ENCODE measurements at regions not wholly inside any gene's neighbourhood (a gene's known extent, or its start where the extent isn't known, plus 50 kb on each side); places are given as distances from the start of the nearest gene placed in this dataset.

DNA sequence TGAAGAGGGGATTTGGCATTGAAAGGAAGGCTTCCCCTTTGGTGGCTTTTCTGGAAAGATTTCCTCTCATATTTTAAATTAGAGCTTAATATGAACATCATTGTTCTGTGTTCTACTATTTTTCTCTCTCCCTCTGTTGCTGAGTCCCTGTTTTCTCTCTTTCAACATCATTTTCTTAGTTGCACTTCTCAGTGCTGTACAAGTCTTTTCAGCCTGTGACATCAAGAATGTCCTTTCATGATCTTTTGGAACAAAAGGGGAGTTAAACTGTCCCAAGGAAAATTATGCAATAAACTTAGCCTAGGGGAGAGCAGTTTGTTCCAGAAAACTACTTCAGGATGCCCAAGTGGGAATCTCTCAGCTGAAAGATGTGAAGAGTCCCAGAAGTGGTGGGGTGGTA is 325.1 kb downstream of the IL20RB start:
- Mint-ChIP-seq H3K27me3 (no peaks in the 10 kb centered on the region), H3K4me3 (no peak overlapping the region), H3K9me3 (no peaks in the 10 kb centered on the region), H3K36me3 (ENCODE audit: low read depth) (no peaks in the 10 kb centered on the region), H3K4me1 (no peaks in the 10 kb centered on the region), H3K27ac (no peak overlapping the region)
- no peak for ATAC-seq (replicated peaks)

- Mint-ChIP-seq H3K36me3 (ENCODE audit: low read depth) (no peaks in the 10 kb centered on the region), H3K4me3 (no peak overlapping the region), H3K27me3 (peaks cover 8% of the 10 kb centered on the region), H3K9me3 (no peaks in the 10 kb centered on the region), H3K27ac (no peak overlapping the region), H3K4me1 (no peaks in the 10 kb centered on the region)
- ATAC-seq (replicated peaks), result no peak
Measured at GRCh38 chr3:137285924-137286323, 328.1 kb downstream of the IL20RB start.

DNA sequence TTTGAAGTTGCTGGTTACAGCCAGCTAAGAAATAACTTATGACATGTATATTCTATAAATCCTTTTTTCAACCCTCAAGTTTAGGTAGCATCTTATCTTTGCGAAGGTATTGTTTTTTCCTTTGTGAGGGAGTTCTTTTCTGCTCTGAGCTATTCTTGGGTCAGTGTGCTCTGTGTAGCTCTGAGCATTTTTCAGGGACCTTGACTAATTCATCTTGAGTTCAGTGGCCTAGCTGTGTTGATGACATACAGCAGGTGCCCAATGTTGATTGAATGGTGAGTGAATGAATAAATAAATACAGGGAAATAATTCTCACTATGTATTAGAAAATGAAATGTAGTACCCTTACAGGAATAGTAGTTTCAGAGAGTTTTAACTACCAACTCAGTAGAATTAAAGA is 335.3 kb downstream of the IL20RB start:
- Mint-ChIP-seq H3K9me3 (no peaks in the 10 kb centered on the region), H3K27me3 (peaks cover 13% of the 10 kb centered on the region), H3K4me1 (no peaks in the 10 kb centered on the region), H3K36me3 (ENCODE audit: low read depth) (no peaks in the 10 kb centered on the region), H3K4me3 (no peak overlapping the region), H3K27ac (no peak overlapping the region)
- ATAC-seq (replicated peaks), result no peak

DNA sequence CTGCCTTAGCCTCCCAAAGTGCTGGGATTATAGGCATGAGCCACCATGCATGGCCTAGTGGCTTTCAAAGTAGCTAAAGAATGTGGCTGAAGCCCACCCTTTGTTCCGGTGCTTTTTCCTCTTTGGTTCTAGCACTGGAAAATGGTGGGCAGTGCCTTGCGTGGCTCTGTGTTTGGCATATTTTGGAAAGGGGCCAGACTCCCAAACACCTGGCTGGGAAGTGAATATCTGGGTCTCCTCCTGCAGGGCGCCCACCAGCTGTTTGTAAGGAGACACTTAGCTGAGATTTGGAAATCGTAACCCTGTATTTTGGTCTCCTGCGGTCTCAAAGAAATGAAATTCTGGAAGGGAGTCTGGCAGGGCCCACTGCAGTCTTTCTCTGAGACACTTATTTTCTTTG is 336.4 kb downstream of the IL20RB start:
- Mint-ChIP-seq H3K9me3 (no peaks in the 10 kb centered on the region), H3K27me3 (peaks cover 10% of the 10 kb centered on the region), H3K4me1 (no peaks in the 10 kb centered on the region), H3K4me3 (no peak overlapping the region), H3K36me3 (ENCODE audit: low read depth) (no peaks in the 10 kb centered on the region), H3K27ac (no peak overlapping the region)
- ATAC-seq (replicated peaks), result no peak

DNA sequence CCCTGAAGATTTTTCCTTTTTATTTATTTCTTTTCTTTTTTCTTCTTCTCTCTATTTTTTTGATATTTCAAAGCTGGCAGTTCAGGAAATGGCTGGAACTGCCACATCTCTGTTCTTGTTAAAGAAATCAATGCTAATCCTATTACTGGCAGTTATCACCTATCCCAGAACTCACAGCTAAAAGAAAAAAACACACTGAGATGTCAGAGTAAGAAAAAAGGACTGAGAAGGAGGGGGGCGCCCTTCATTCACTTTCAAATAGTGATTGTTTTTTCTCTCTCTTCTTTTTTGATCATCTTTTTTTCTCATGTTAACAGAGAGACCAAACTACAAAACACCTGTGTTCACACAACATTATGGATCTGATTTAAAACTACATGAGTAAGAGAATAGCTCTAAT is 337.1 kb downstream of the IL20RB start:
- no peaks in the 10 kb centered on the region for H3K36me3 Mint-ChIP-seq (ENCODE audit: low read depth)
- H3K9me3 Mint-ChIP-seq, result no peaks in the 10 kb centered on the region
- no peak for ATAC-seq (replicated peaks)
- no peak overlapping the region for H3K27ac Mint-ChIP-seq
- no peak overlapping the region for H3K4me3 Mint-ChIP-seq
- peaks cover 10% of the 10 kb centered on the region for H3K27me3 Mint-ChIP-seq
- no peaks in the 10 kb centered on the region for H3K4me1 Mint-ChIP-seq

DNA sequence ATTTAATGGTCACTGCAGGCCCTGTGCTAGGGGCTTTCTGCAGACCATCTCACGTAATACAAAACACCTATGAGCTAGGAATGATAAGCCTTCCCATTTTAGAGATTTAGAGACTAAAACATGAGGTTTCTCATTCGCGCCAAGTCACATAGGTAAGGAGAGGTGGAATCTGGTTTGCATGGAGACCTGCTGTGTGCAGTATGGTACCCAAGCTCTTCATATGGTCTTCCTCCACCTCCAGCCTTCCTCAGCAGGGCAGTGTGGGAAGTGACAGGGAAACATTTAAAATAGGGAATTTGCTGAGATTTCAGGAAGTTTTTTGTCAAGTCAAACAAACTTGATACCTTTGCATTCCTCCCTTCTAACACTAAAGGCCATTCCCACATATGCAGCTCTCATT is 337.6 kb downstream of the IL20RB start:
- ATAC-seq (replicated peaks), result no peak
- Mint-ChIP-seq H3K36me3 (ENCODE audit: low read depth) (no peaks in the 10 kb centered on the region), H3K4me1 (no peaks in the 10 kb centered on the region), H3K27me3 (peaks cover 10% of the 10 kb centered on the region), H3K9me3 (no peaks in the 10 kb centered on the region), H3K4me3 (no peak overlapping the region), H3K27ac (no peak overlapping the region)

- no peak for ATAC-seq (replicated peaks)
- Mint-ChIP-seq H3K4me1 (no peaks in the 10 kb centered on the region), H3K36me3 (ENCODE audit: low read depth) (no peaks in the 10 kb centered on the region), H3K27ac (no peak overlapping the region), H3K4me3 (no peak overlapping the region), H3K27me3 (peaks cover 4% of the 10 kb centered on the region), H3K9me3 (no peaks in the 10 kb centered on the region)
Measured at GRCh38 chr3:137296116-137296515, 338.3 kb downstream of the IL20RB start.

DNA sequence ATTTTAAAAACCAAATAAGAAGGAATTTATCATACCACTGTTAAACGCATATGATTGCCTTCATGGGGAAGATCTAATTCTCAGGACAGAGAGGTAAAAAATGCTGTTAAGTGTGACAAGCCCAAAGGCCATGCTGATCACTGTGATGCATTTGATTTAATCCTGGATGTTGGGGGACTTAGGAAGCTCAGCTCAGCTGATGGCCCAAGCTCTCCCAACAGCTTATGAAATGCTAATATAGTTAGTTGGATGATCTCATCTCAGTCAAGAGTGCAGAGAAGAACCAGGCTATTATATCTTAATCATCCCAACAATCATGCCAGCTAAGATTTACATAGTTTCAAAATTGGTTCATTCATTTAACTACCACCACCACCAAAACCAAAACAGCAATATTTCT is 340.0 kb downstream of the IL20RB start:
- no peaks in the 10 kb centered on the region for H3K9me3 Mint-ChIP-seq
- no peak overlapping the region for H3K4me3 Mint-ChIP-seq
- no peak for ATAC-seq (replicated peaks)
- no peaks in the 10 kb centered on the region for H3K4me1 Mint-ChIP-seq
- H3K36me3 Mint-ChIP-seq (ENCODE audit: low read depth), result no peaks in the 10 kb centered on the region
- no peaks in the 10 kb centered on the region for H3K27me3 Mint-ChIP-seq
- H3K27ac Mint-ChIP-seq, result no peak overlapping the region

DNA sequence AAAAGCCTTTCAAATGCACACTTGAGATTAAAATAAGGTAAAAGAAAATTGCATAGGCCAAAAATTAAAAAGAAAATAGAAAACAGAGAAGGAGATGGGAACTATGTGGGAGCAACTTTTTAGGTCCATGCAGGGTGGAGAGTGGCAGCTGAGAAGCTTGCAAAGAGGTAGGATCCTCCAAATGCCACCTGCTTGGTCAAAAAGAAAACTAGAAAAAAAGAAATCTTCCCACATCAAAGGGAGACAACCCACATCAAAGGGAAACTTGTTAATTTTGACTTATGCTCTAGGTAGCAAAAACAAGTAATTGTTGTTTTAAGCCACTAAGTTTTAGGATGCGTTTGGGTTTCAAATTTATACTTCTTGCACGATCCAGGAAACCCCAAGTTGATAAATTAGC is 342.9 kb downstream of the IL20RB start:
- ATAC-seq (replicated peaks), result no peak
- Mint-ChIP-seq H3K4me3 (no peak overlapping the region), H3K27me3 (no peaks in the 10 kb centered on the region), H3K27ac (no peak overlapping the region), H3K4me1 (no peaks in the 10 kb centered on the region), H3K36me3 (ENCODE audit: low read depth) (no peaks in the 10 kb centered on the region), H3K9me3 (peaks cover 4% of the 10 kb centered on the region)

DNA sequence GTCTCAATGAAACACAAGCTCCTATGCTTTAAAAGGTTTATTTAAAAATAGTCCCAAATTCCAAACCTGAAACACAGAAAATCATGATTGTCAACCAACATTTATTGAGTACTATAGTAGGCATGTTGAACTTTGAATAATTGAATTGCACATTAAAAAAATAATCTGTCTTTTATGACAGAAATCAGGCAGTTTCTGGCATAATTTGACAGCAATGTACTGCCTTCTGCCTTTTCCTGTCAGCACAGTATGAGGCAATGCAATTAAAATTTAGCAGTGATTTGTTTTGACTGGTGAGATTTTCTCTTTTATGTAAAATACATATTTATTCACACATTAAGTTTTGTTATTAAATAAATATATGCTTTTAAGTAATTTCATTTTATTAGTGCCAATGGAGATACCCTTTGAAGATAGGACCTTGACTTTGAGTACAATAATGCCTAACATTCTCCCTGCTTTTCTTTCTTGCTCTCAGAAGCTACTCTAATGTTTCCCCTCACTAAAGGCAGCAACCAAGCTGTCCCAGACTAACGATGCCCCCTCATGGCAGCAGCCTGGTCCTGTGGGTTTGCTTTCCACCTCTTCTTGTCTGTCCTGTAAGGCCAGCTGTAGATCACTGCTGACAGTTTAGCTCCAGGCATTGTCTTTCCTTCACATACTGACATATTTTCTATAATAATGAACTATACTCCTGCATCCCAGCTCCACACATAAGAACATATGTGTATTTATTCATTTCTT is 346.7 kb downstream of the IL20RB start:
- H3K4me3 Mint-ChIP-seq, result no peak overlapping the region

DNA sequence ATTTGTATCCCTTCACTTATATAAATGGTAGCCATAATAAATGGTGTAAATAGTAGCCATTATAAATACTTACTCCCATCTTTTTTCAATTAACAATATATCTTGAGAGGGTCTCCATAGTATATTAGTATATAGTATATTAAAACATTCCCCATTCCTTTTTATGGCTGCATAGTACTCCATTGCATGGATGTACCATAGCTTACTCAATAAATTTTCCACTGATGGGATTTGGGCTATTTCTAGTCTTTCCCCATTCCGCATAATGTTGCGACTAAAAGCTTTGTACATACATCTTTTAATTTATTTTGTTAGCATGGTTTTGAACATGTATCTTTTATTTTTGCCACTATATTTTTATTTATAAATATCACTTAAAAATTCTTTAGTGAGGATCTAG is 366.3 kb downstream of the IL20RB start:
- Mint-ChIP-seq H3K27me3 (no peaks in the 10 kb centered on the region), H3K36me3 (ENCODE audit: low read depth) (no peaks in the 10 kb centered on the region), H3K4me3 (no peak overlapping the region), H3K9me3 (peaks cover 8% of the 10 kb centered on the region), H3K4me1 (no peaks in the 10 kb centered on the region), H3K27ac (no peak overlapping the region)
- no peak for ATAC-seq (replicated peaks)

More for the DNA sequence above, 346.7 kb downstream of the IL20RB start:
- H3K36me3 Mint-ChIP-seq (ENCODE audit: low read depth), result no peaks in the 10 kb centered on the region
- no peaks in the 10 kb centered on the region for H3K27me3 Mint-ChIP-seq
- no peak for ATAC-seq (replicated peaks)
- H3K4me1 Mint-ChIP-seq, result no peaks in the 10 kb centered on the region
- no peak overlapping the region for H3K27ac Mint-ChIP-seq
- peaks cover 4% of the 10 kb centered on the region for H3K9me3 Mint-ChIP-seq

- no peak overlapping the region for H3K4me3 Mint-ChIP-seq
- H3K27me3 Mint-ChIP-seq, result no peaks in the 10 kb centered on the region
- H3K27ac Mint-ChIP-seq, result no peak overlapping the region
- no peaks in the 10 kb centered on the region for H3K36me3 Mint-ChIP-seq (ENCODE audit: low read depth)
- no peaks in the 10 kb centered on the region for H3K4me1 Mint-ChIP-seq
- no peak for ATAC-seq (replicated peaks)
- H3K9me3 Mint-ChIP-seq, result peaks cover 13% of the 10 kb centered on the region
Measured at GRCh38 chr3:137325170-137325569, 367.4 kb downstream of the IL20RB start.

- H3K27me3 Mint-ChIP-seq, result no peaks in the 10 kb centered on the region
Measured at GRCh38 chr3:137325934-137326333, 368.2 kb downstream of the IL20RB start.

GRCh38 chr3:137329594-137329993 is 371.8 kb downstream of the IL20RB start:
- H3K27me3 Mint-ChIP-seq, result no peaks in the 10 kb centered on the region
- H3K4me3 Mint-ChIP-seq, result no peak overlapping the region
- H3K36me3 Mint-ChIP-seq (ENCODE audit: low read depth), result no peaks in the 10 kb centered on the region
- H3K9me3 Mint-ChIP-seq, result peaks cover 19% of the 10 kb centered on the region
- no peaks in the 10 kb centered on the region for H3K4me1 Mint-ChIP-seq
- no peak overlapping the region for H3K27ac Mint-ChIP-seq
- ATAC-seq (replicated peaks), result no peak

More at GRCh38 chr3:137325934-137326333, 368.2 kb downstream of the IL20RB start:
- no peak for ATAC-seq (replicated peaks)
- Mint-ChIP-seq H3K27ac (no peak overlapping the region), H3K4me1 (no peaks in the 10 kb centered on the region), H3K9me3 (peaks cover 14% of the 10 kb centered on the region), H3K4me3 (no peak overlapping the region), H3K36me3 (ENCODE audit: low read depth) (no peaks in the 10 kb centered on the region)

DNA sequence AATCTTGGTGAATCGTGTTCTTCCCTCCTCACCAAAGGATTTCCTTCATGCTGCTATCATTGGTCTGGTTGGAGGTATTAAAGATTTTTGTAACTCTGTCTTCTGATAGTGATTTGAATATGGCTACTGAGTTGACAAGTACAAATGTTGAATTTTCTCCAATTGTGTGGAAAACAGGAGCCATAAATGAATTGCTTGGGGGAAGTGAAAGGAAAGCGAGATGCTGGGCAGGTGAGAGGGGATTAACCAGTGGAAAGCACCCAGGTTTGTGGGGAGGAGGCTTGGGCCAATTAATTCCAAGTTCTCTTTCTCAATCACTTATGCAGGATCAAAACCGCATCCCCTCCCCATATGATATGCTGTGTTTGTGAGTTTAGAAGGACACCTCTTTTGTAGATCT is 372.5 kb downstream of the IL20RB start:
- Mint-ChIP-seq H3K9me3 (peaks cover 19% of the 10 kb centered on the region), H3K36me3 (ENCODE audit: low read depth) (no peaks in the 10 kb centered on the region), H3K27ac (no peak overlapping the region), H3K4me1 (no peaks in the 10 kb centered on the region), H3K27me3 (no peaks in the 10 kb centered on the region), H3K4me3 (no peak overlapping the region)
- ATAC-seq (replicated peaks), result no peak

DNA sequence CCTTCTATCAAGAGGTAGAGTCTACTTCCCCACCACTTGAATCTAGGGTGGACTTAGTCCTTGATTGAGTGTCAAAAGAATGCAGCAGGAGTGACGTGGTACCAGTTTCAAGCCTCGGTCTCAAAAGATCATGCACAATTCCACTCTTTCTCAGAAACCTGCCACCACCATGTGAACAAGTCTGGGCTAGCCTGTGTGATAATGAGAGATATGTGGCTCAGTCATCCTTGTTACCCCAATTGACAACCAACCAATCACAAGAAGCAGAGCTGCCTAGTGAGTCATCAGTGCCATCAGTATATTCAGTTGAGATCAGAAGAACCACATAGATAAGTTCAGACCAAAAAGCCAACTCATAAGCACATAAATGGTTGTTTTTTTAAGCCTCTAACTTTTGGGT is 374.5 kb downstream of the IL20RB start:
- Mint-ChIP-seq H3K27me3 (no peaks in the 10 kb centered on the region), H3K27ac (no peak overlapping the region), H3K9me3 (peaks cover 14% of the 10 kb centered on the region), H3K4me3 (no peak overlapping the region), H3K36me3 (ENCODE audit: low read depth) (no peaks in the 10 kb centered on the region), H3K4me1 (no peaks in the 10 kb centered on the region)
- ATAC-seq (replicated peaks), result no peak

All from activated T-helper 17 cell treated with anti-CD3 and anti-CD28 coated beads, Interleukin-2, amount 50 U/mL, for 72 hours (primary cell).